SU-DHL-6 (cell line): ENCODE measurements at regions not wholly inside any gene's neighbourhood (a gene's known extent, or its start where the extent isn't known, plus 50 kb on each side); places are given as distances from the start of the nearest gene placed in this dataset.

Source experiments
- EZH2phosphoT487 ChIP-seq: fragments of 200-600 bp; sonication (generic), shearing (Covaris generic); conservative IDR thresholded peaks from 2 replicates; pipeline ENCODE4 v1.6.1; 2018; ENCODE audit warnings: mild to moderate bottlenecking, antibody characterized with exemption, low read length, moderate library complexity, mixed read lengths
- TF ChIP-seq, protein P1 (sequence below): fragments of 200-600 bp; sonication (generic); IDR thresholded peaks from one replicate; pipeline ENCODE4 v1.5.1; 2017; ENCODE audit warnings: antibody characterized with exemption, mild to moderate bottlenecking, low read length, moderate library complexity; ENCODE audit not compliant: insufficient read depth, poor library complexity, severe bottlenecking

DNA sequence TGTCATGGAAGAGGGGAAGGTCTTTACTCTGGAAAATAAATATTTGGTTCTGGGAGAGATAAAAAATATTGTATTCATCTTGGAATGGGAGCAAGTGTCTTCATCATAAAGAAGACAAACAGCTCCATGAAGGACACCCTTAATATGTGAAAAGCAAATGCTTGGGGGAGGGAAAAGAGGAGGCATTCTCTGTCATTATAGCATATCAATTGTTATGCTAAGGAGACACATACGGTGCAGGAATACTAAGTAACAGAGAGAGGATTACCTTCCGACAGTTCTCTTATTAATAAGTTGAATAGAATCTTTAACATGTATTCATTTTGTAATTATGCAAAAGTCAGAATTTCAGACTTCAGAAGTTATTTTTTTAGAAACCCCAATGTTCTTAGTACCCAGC, 634.4 kb downstream of the UTRN start:
- TF ChIP-seq, protein P1, sequence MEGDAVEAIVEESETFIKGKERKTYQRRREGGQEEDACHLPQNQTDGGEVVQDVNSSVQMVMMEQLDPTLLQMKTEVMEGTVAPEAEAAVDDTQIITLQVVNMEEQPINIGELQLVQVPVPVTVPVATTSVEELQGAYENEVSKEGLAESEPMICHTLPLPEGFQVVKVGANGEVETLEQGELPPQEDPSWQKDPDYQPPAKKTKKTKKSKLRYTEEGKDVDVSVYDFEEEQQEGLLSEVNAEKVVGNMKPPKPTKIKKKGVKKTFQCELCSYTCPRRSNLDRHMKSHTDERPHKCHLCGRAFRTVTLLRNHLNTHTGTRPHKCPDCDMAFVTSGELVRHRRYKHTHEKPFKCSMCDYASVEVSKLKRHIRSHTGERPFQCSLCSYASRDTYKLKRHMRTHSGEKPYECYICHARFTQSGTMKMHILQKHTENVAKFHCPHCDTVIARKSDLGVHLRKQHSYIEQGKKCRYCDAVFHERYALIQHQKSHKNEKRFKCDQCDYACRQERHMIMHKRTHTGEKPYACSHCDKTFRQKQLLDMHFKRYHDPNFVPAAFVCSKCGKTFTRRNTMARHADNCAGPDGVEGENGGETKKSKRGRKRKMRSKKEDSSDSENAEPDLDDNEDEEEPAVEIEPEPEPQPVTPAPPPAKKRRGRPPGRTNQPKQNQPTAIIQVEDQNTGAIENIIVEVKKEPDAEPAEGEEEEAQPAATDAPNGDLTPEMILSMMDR = no peak
- TF ChIP-seq EZH2phosphoT487 = no peak
